HUES6 (cell line): ENCODE measurements at regions not wholly inside any gene's neighbourhood (a gene's known extent, or its start where the extent isn't known, plus 50 kb on each side); places are given as distances from the start of the nearest gene placed in this dataset.
"Not testable (repeated sequence)": the region's sequence is repeated elsewhere in the genome, so short reads cannot be mapped to it uniquely, and the experiment has no call there.

ENCODE experiments used
- H3K27ac ChIP-seq: 2 replicates; pipeline ENCODE4 v1.7.0; 2013; ENCODE audit warnings: low read depth, mild to moderate bottlenecking, low read length, inconsistent platforms
- H3K27me3 ChIP-seq: 2 replicates; pipeline ENCODE4 v1.6.1; 2013; ENCODE audit warnings: low read length; ENCODE audit not compliant: control insufficient read depth, insufficient read depth
- H3K36me3 ChIP-seq: 2 replicates; pipeline ENCODE4 v1.6.1; 2013; ENCODE audit warnings: low read length; ENCODE audit not compliant: control insufficient read depth, insufficient read depth
- H3K4me1 ChIP-seq: 2 replicates; pipeline ENCODE4 v1.6.1; 2013; ENCODE audit warnings: low read length; ENCODE audit not compliant: control insufficient read depth, insufficient read depth
- H3K4me3 ChIP-seq: 2 replicates; pipeline ENCODE4 v1.5.1; 2013; ENCODE audit warnings: low read depth, low read length
- H3K9ac ChIP-seq: one replicate; pipeline ENCODE4 v1.6.1; 2013; ENCODE audit warnings: mild to moderate bottlenecking, low read length
- H3K9me3 ChIP-seq: 2 replicates; pipeline ENCODE4 v1.6.1; 2013; ENCODE audit warnings: low read depth, low read length; ENCODE audit not compliant: control insufficient read depth, insufficient read depth

- Histone ChIP-seq H3K36me3 (no peaks in the 10 kb centered on the region), H3K27ac (no peak overlapping the region), H3K9me3 (no peaks in the 10 kb centered on the region), H3K4me1 (peaks cover 9% of the 10 kb centered on the region; the same call in 1 of the 2 replicates), H3K9ac (no peak overlapping the region), H3K4me3 (no peak overlapping the region), H3K27me3 (no peaks in the 10 kb centered on the region)
These were observed 320.2 kb upstream of the IL12A start for GRCh38 chr3:159668461-159668860.

GRCh38 chr3:159668990-159669476, 319.6 kb upstream of the IL12A start:
- no peak overlapping the region for H3K9ac ChIP-seq
- no peaks in the 10 kb centered on the region for H3K36me3 ChIP-seq
- H3K27ac ChIP-seq, result no peak overlapping the region
- no peaks in the 10 kb centered on the region for H3K27me3 ChIP-seq
- H3K4me1 ChIP-seq, result peaks cover 9% of the 10 kb centered on the region; the same call in 1 of the 2 replicates
- no peaks in the 10 kb centered on the region for H3K9me3 ChIP-seq
- no peak overlapping the region for H3K4me3 ChIP-seq

GRCh38 chr3:159669766-159670165, 318.9 kb upstream of the IL12A start:
- Histone ChIP-seq H3K4me3 (no peak overlapping the region), H3K27me3 (no peaks in the 10 kb centered on the region), H3K27ac (no peak overlapping the region), H3K9ac (no peak overlapping the region), H3K36me3 (no peaks in the 10 kb centered on the region), H3K9me3 (no peaks in the 10 kb centered on the region), H3K4me1 (peaks cover 9% of the 10 kb centered on the region; the same call in 1 of the 2 replicates)

GRCh38 chr3:159672728-159673688, 315.6 kb upstream of the IL12A start:
- H3K36me3 ChIP-seq, result no peaks in the 10 kb centered on the region
- no peaks in the 10 kb centered on the region for H3K9me3 ChIP-seq
- H3K27ac ChIP-seq, result no peak overlapping the region
- H3K27me3 ChIP-seq, result no peaks in the 10 kb centered on the region
- H3K9ac ChIP-seq, result no peak overlapping the region
- H3K4me3 ChIP-seq, result no peak overlapping the region
- H3K4me1 ChIP-seq, result peaks cover 9% of the 10 kb centered on the region; the same call in 1 of the 2 replicates

- H3K4me1 ChIP-seq, result 0 out of 2 replicates have a peak, but pooled peaks cover 4% of the 10 kb centered on the region
- H3K27ac ChIP-seq, result no peak overlapping the region
- H3K9ac ChIP-seq, result no peak overlapping the region
- no peaks in the 10 kb centered on the region for H3K9me3 ChIP-seq
- H3K4me3 ChIP-seq, result no peak overlapping the region
- H3K27me3 ChIP-seq, result no peaks in the 10 kb centered on the region
- H3K36me3 ChIP-seq, result no peaks in the 10 kb centered on the region
These were observed 314.1 kb upstream of the IL12A start for GRCh38 chr3:159674583-159674982.

- Histone ChIP-seq H3K4me3 (no peak overlapping the region), H3K9ac (no peak overlapping the region), H3K9me3 (no peaks in the 10 kb centered on the region), H3K4me1 (0 out of 2 replicates have a peak, but pooled peaks cover 4% of the 10 kb centered on the region), H3K36me3 (no peaks in the 10 kb centered on the region), H3K27ac (no peak overlapping the region), H3K27me3 (no peaks in the 10 kb centered on the region)
These were observed 313.4 kb upstream of the IL12A start for GRCh38 chr3:159675285-159675684.

- H3K9me3 ChIP-seq, result no peaks in the 10 kb centered on the region
- no peaks in the 10 kb centered on the region for H3K4me1 ChIP-seq
- H3K27me3 ChIP-seq, result no peaks in the 10 kb centered on the region
- H3K36me3 ChIP-seq, result no peaks in the 10 kb centered on the region
- H3K4me3 ChIP-seq, result no peak overlapping the region
- H3K9ac ChIP-seq, result no peak overlapping the region
- no peak overlapping the region for H3K27ac ChIP-seq
These were observed 308.7 kb upstream of the IL12A start for GRCh38 chr3:159679900-159680299.

- H3K9me3 ChIP-seq, H3K4me3 ChIP-seq, H3K9ac ChIP-seq, H3K4me1 ChIP-seq, H3K27ac ChIP-seq, H3K27me3 ChIP-seq, H3K36me3 ChIP-seq: not testable (repeated sequence)
These were observed 306.9 kb upstream of the IL12A start for GRCh38 chr3:159681717-159682116.

- Histone ChIP-seq H3K9ac (no peak overlapping the region), H3K4me1 (no peaks in the 10 kb centered on the region), H3K9me3 (no peaks in the 10 kb centered on the region), H3K36me3 (no peaks in the 10 kb centered on the region), H3K27ac (no peak overlapping the region), H3K27me3 (no peaks in the 10 kb centered on the region), H3K4me3 (no peak overlapping the region)
These were observed 302.8 kb upstream of the IL12A start for GRCh38 chr3:159685801-159686200.

GRCh38 chr3:159693226-159693625, 295.4 kb upstream of the IL12A start:
- Histone ChIP-seq H3K27me3 (no peaks in the 10 kb centered on the region), H3K9me3 (no peaks in the 10 kb centered on the region), H3K4me3 (no peak overlapping the region), H3K36me3 (no peaks in the 10 kb centered on the region), H3K27ac (no peak overlapping the region), H3K4me1 (no peaks in the 10 kb centered on the region), H3K9ac (no peak overlapping the region)

- no peak overlapping the region for H3K27ac ChIP-seq
- no peaks in the 10 kb centered on the region for H3K27me3 ChIP-seq
- H3K4me3 ChIP-seq, result no peak overlapping the region
- no peak overlapping the region for H3K9ac ChIP-seq
- H3K9me3 ChIP-seq, result peaks cover 10% of the 10 kb centered on the region
- H3K36me3 ChIP-seq, result no peaks in the 10 kb centered on the region
- H3K4me1 ChIP-seq, result no peaks in the 10 kb centered on the region
These were observed 276.9 kb upstream of the IL12A start for GRCh38 chr3:159711560-159712333.
